ENCODE measurements at regions not wholly inside any gene's neighbourhood (a gene's known extent, or its start where the extent isn't known, plus 50 kb on each side); places are given as distances from the start of the nearest gene placed in this dataset.
"Not testable (repeated sequence)": the region's sequence is repeated elsewhere in the genome, so short reads cannot be mapped to it uniquely, and the experiment has no call there.

- DNase-seq = not testable (repeated sequence)
Observed at GRCh38 chr1:120465900-120466299, 51.1 kb downstream of the NBPF8 start.

- not testable (repeated sequence) for DNase-seq
Observed at GRCh38 chr1:120477663-120478062, 62.8 kb downstream of the NBPF8 start.

DNA sequence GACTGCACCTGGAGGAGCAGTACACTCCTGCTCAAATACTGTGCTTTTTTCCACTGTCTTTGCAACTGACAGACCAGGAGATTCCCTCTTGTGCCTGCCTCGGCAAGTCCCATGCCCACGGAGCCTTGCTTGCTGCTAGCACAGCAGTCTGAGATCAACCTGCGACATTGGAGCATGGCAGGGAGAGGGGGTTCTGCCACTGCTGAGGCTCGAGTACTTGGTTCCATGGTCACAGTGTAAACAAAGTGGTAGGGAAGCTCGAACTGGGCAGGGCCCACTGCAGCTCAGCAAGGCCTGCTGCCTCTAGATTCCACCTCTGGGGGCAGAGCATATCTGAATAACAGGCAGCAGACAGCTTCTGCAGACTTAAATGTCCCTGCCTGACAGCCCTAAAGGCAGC lies 63.6 kb downstream of the NBPF8 start:
- not testable (repeated sequence) for DNase-seq

DNA sequence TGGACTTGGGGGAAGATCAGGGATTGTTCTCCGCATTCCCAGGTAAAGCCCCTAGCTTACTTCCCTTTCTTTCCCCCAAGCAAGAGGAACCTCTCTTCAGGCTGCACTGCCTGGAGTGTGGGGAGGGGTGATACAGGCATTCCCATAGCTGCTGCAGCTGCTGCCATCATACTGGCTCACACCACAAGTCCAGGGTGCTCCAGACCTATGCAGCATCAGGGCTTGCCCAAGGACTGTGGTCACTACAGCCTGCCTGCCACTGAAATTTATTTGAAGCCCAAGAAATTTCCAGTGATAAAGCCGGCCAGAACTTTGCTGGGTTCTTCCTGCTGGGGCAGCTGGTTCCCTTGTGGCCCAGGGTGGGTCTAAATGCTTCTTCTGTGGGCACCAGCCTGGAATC lies 72.7 kb downstream of the NBPF8 start:
- not testable (repeated sequence) for DNase-seq

- not testable (repeated sequence) for DNase-seq
Observed at GRCh38 chr1:120489217-120489616, 74.4 kb downstream of the NBPF8 start.

GRCh38 chr1:120497145-120497544 lies 82.3 kb downstream of the NBPF8 start:
- not testable (repeated sequence) for DNase-seq

- not testable (repeated sequence) for DNase-seq
Observed at GRCh38 chr1:120503284-120503683, 88.4 kb downstream of the NBPF8 start.

- DNase-seq = not testable (repeated sequence)
Observed at GRCh38 chr1:120506352-120506751, 91.5 kb downstream of the NBPF8 start.

GRCh38 chr1:120508351-120508750 lies 93.5 kb downstream of the NBPF8 start:
- DNase-seq = not testable (repeated sequence)

DNA sequence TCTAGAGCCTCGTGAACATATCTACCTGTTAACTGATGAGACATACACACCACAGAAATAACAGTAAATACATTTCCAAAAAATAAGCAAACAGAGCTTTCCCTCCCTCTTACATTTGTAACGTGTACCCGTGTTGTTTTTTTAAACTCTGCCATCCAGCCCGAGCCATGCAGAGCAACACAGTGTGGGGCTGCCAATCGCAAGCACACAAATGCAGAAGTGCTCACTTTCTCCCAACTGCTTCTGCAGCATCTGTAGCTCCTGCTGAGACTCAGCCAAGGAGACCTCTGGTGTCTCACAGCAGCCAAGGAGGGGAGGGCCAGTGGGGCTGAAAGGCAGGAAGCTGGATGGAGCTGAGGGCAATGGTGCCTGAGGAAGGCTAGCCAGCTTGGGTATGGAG lies 94.4 kb downstream of the NBPF8 start:
- DNase-seq = not testable (repeated sequence)

GRCh38 chr1:120513099-120513498 lies 98.3 kb downstream of the NBPF8 start:
- not testable (repeated sequence) for DNase-seq

GRCh38 chr1:120513531-120513930 lies 98.7 kb downstream of the NBPF8 start:
- DNase-seq = not testable (repeated sequence)

DNA sequence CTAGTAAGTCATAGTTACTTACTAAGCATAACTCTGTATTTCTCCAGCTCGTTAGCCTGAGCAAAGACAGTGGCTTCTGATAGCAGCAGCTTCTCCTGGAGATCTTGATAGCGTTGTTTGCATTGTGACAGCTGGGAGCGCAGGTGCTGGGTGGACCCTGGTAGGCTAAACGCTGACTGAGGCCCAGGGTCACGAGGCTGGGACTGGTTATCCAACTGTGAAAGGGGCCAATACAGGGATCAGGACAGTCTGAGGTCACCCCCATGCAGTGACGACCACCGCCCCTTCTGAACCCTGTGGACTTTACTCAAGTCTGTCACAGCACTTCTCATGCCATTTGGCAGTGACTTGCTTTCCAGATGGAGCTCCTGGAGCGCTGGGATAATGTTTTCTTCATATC lies 104.4 kb downstream of the NBPF8 start:
- not testable (repeated sequence) for DNase-seq

- DNase-seq = not testable (repeated sequence)
Observed at GRCh38 chr1:120524416-120524815, 109.6 kb downstream of the NBPF8 start.

DNA sequence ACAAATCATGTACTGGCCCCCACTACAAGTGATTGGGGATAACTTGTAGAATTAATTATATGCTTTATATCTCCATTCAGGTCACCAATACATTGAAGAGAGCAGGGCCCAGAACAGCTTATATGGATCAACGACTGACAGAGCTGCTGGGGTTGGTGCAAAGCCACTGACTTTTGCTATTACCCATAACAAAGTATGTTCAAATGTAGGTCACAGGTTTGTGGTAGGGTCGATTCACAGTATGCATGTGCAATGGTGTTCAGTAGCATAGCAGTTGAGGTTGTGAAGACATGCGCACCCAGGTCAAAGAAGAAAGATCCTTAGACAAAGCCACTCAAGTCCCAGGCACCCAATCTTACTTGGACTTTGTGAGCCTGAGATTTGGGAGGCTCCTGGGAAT lies 110.6 kb downstream of the NBPF8 start:
- not testable (repeated sequence) for DNase-seq

- not testable (repeated sequence) for DNase-seq
Observed at GRCh38 chr1:120529475-120530089, 114.7 kb downstream of the NBPF8 start.

DNA sequence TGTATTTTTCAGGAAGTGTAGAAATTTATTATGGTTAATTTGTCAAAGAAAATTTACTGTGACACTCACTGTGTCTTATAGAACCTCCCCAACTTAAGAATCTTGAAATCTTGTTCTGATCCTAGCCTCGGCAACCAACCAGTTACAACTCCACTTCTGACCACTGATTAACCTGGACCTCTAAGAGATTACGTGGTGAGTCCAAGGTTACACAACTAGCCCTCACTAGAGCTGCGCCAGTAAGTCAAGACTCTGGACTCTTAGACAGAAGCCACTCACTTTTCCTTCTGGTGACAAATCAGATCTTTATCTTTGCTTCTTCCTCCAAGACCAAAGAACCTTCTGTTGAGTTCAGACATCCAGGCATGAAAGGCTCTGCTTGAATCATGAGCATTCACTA lies 116.6 kb downstream of the NBPF8 start:
- not testable (repeated sequence) for DNase-seq

DNA sequence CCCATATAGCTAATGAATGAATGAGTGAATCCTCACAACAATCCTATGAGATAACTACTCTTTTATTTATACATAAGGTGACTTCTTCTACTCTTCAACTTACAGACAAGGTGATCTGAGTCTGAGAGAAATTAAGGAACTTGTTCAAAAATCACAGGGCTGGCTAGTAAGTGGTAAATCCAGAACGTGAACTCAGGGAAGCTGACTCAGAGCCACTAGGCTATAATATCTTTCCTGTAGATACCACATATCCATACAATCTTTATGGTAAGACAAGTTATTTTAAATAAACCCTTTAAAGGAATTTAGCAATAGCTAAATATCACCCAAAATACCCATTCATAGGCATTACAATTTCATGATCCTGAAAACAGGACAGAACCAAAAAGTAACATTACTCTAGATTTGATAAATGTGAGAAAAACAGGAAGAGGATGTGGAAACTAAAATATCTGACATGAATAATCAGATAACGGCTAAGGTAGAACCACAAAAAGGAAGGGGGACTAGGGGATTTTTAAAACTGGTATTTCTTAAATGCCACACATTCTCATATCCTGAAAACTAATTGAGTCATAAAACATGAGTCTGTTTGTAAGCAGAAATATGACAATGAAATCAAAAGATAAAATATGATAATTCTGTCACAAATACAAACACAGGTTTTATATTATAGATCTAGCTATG lies 119.7 kb downstream of the NBPF8 start:
- DNase-seq = not testable (repeated sequence)

GRCh38 chr1:120535052-120535451 lies 120.2 kb downstream of the NBPF8 start:
- DNase-seq = not testable (repeated sequence)

GRCh38 chr1:120541394-120541793 lies 126.6 kb downstream of the NBPF8 start:
- DNase-seq = not testable (repeated sequence)

DNA sequence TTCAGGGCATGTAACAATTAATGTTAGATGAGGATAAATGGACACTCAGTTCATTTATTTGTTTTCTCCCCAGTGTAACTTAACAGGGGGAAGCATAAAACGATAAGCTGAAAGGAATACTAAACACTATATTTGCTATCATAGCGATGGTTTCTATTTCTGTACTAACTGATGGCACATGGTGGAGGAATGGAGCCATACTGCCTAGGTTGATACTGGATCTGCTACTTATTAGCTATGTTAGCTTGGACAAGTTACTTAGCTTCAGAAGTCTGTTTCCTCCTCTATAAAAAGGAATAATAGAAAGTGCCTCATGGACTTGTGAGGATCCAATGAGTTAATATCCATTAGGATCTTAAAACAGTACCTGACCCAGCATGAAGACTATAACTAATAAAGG lies 127.5 kb downstream of the NBPF8 start:
- not testable (repeated sequence) for DNase-seq

DNA sequence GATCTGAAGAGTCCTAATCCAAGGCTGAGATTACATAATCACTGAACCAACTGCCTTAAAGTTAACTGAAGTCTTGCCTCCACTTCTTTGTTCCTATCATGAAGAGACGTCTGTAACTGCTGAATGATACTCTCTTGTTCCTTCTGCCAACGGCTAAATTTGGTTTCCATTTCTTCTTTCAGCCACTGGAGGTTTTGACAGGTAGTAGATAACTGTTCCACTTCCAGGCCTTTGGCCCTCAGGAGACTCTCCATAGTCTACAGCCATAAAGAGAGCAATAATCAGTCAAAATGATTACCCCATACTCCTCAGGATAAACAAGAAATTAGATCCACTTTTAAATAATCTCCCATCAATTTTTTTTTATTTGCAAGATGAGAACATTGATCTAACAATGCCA lies 128.1 kb downstream of the NBPF8 start:
- not testable (repeated sequence) for DNase-seq

- not testable (repeated sequence) for DNase-seq
Observed at GRCh38 chr1:120544434-120544833, 129.6 kb downstream of the NBPF8 start.

DNA sequence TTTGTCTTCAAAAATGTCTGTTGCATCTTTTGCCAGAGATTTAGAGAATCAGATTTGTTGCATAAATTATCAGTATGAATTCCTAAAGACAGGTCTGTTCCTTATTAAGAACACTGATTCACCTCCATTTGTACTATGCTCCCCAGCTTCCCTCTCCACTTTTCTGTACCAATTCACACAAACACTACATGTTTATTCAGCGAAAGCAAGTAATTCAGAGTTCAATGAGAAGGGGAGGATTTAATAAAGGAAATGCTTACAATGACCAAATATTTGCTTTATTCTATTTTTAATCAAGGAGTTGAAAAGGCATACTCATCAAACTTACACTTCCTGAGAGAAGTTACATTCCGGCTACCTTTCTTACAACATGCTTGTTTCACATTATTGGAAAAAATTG lies 135.5 kb downstream of the NBPF8 start:
- not testable (repeated sequence) for DNase-seq
